Upper lobe of left lung (tissue), 4 donors: ENCODE measurements at regions not wholly inside any gene's neighbourhood (a gene's known extent, or its start where the extent isn't known, plus 50 kb on each side); places are given as distances from the start of the nearest gene placed in this dataset.

ENCODE experiments used
- CTCF ChIP-seq, 6 experiments: fragments of 450-650 bp in 4 of 6; fragments of 200-600 bp in 2 of 6; sonication (generic) in 2 of 6; IDR thresholded peaks; one replicate each; pipeline ENCODE4 v1.5.1; 2016 to 2019; ENCODE audit warnings: antibody characterized with exemption in 6 of 6
- POLR2A ChIP-seq, 4 donors: fragments of 450-650 bp; IDR thresholded peaks; one replicate each; pipeline ENCODE4 v1.5.1; 2016 to 2017; ENCODE audit warnings: antibody characterized with exemption in 4 of 4, mild to moderate bottlenecking in 2 of 4

- TF ChIP-seq CTCF (IDR thresholded peaks at IDR 0.05) (no peak), POLR2A (IDR thresholded peaks at IDR 0.05) (no peak)
Measured at GRCh38 chrX:150185766-150186165, 177.4 kb upstream of the MAMLD1 start.
